Ammon's horn (tissue), 1 donor: ENCODE measurements at regions not wholly inside any gene's neighbourhood (a gene's known extent, or its start where the extent isn't known, plus 50 kb on each side); places are given as distances from the start of the nearest gene placed in this dataset.
A peak's percentile ranks its signal among the peaks of the same experiment; 100 is the strongest.
"Not testable (repeated sequence)": the region's sequence is repeated elsewhere in the genome, so short reads cannot be mapped to it uniquely, and the experiment has no call there.

Experiments used
- DNase-seq: peaks from one replicate; pipeline ENCODE4 v3.0.0-alpha.2; 2016; ENCODE audit warnings: low spot score

GRCh38 chr2:90069290-90069894 lies 1377.9 kb downstream of the RPIA start:
- no peak for DNase-seq

- no peak for DNase-seq
Observed at GRCh38 chr2:90076311-90076710, 1384.8 kb downstream of the RPIA start.

GRCh38 chr2:90077948-90078347 lies 1386.5 kb downstream of the RPIA start:
- no peak for DNase-seq

GRCh38 chr2:90079374-90079773 lies 1387.9 kb downstream of the RPIA start:
- no peak for DNase-seq

- DNase-seq = not testable (repeated sequence)
Observed at GRCh38 chr2:90087792-90088191, 1396.3 kb downstream of the RPIA start.

- DNase-seq = not testable (repeated sequence)
Observed at GRCh38 chr2:90093571-90094270, 1402.2 kb downstream of the RPIA start.

GRCh38 chr2:90097617-90098016 lies 1406.1 kb downstream of the RPIA start:
- not testable (repeated sequence) for DNase-seq

GRCh38 chr2:90105142-90105541 lies 1413.7 kb downstream of the RPIA start:
- peak; percentile 11 for DNase-seq

GRCh38 chr2:90123409-90123808 lies 1431.9 kb downstream of the RPIA start:
- DNase-seq = not testable (repeated sequence)

- not testable (repeated sequence) for DNase-seq
Observed at GRCh38 chr2:90139046-90139445, 1447.6 kb downstream of the RPIA start.

GRCh38 chr2:90141558-90141957 lies 1450.1 kb downstream of the RPIA start:
- DNase-seq = not testable (repeated sequence)

GRCh38 chr2:90151805-90152204 lies 1460.3 kb downstream of the RPIA start:
- DNase-seq = peak; percentile 22

GRCh38 chr2:90170978-90171377 lies 1479.5 kb downstream of the RPIA start:
- not testable (repeated sequence) for DNase-seq

- DNase-seq = not testable (repeated sequence)
Observed at GRCh38 chr2:90173081-90173480, 1481.6 kb downstream of the RPIA start.

GRCh38 chr2:90179591-90179990 lies 1488.1 kb downstream of the RPIA start:
- DNase-seq = not testable (repeated sequence)

GRCh38 chr2:90207454-90208058 lies 1516.1 kb downstream of the RPIA start:
- DNase-seq = peak; percentile 10

GRCh38 chr2:90209009-90209408 lies 1517.5 kb downstream of the RPIA start:
- no peak for DNase-seq

- DNase-seq = no peak
Observed at GRCh38 chr2:90209806-90210205, 1518.3 kb downstream of the RPIA start.

GRCh38 chr2:90215880-90216279 lies 1524.4 kb downstream of the RPIA start:
- DNase-seq = not testable (repeated sequence)

GRCh38 chr2:90216801-90217200 lies 1525.3 kb downstream of the RPIA start:
- DNase-seq = not testable (repeated sequence)

- DNase-seq = not testable (repeated sequence)
Observed at GRCh38 chr2:90218534-90218933, 1527.1 kb downstream of the RPIA start.

- not testable (repeated sequence) for DNase-seq
Observed at GRCh38 chr2:90220623-90221299, 1529.3 kb downstream of the RPIA start.

- DNase-seq = no peak
Observed at GRCh38 chr2:90221300-90221651, 1529.8 kb downstream of the RPIA start.
